IMR-90 (cell line): ENCODE measurements at regions not wholly inside any gene's neighbourhood (a gene's known extent, or its start where the extent isn't known, plus 50 kb on each side); places are given as distances from the start of the nearest gene placed in this dataset.
A peak's percentile ranks its signal among the peaks of the same experiment; 100 is the strongest.

Source experiments
- ATAC-seq: fragments of 200-7000 bp; cut with Tn5 transposase; 2 replicates; pipeline ENCODE4 v1.9.1; 2020; ENCODE audit warnings: low read depth, mild to moderate bottlenecking, moderate library complexity
- BruUV-seq: library from RNA; stranded (reverse); fragments of 400-500 nt; replicated peaks from 2 replicates; lab custom pipeline; 2021; lab: Mats Ljungman, UMichigan
- CTCF ChIA-PET: fragments of 300-600 bp; formaldehyde crosslinking; extraction: SDS; loops from one replicate; lab custom pipeline; 2021; ENCODE audit warnings: antibody characterized with exemption; lab: Yijun Ruan, JAX
- POLR2A ChIA-PET: fragments of 300-600 bp; sonication (Branson Sonifier 250); formaldehyde crosslinking; loops from one replicate; lab custom pipeline; 2022; ENCODE audit warnings: antibody characterized with exemption; ENCODE audit not compliant: unreplicated experiment; lab: Charles Lee
- DNase-seq: peaks from one replicate; pipeline ENCODE4 v3.0.0; 2013
- H2AFZ ChIP-seq: replicated peaks from 2 replicates; pipeline ENCODE3; 2013; ENCODE audit warnings: low read length, mild to moderate bottlenecking; ENCODE audit not compliant: poor library complexity
- H2AK5ac ChIP-seq: 2 replicates; pipeline ENCODE4 v1.6.1; 2013; ENCODE audit warnings: low read depth, low read length, inconsistent platforms
- H2AK9ac ChIP-seq: replicated peaks from 2 replicates; pipeline ENCODE3; 2013; ENCODE audit warnings: mild to moderate bottlenecking, low read depth, low read length, moderate library complexity; ENCODE audit not compliant: poor library complexity
- H2BK120ac ChIP-seq: 2 replicates; pipeline ENCODE4 v1.6.1; 2013; ENCODE audit warnings: low read depth, low read length, inconsistent platforms
- H2BK15ac ChIP-seq: 3 replicates; pipeline ENCODE4 v1.6.1; 2013; ENCODE audit warnings: low read depth, low read length, inconsistent platforms
- H2BK20ac ChIP-seq: 2 replicates; pipeline ENCODE4 v1.6.1; 2013; ENCODE audit warnings: low read depth, mild to moderate bottlenecking, inconsistent platforms, low read length, moderate library complexity
- H2BK5ac ChIP-seq: 2 replicates; pipeline ENCODE4 v1.6.1; 2013; ENCODE audit warnings: mild to moderate bottlenecking, low read depth, low read length, inconsistent platforms; ENCODE audit not compliant: poor library complexity, severe bottlenecking
- H3K14ac ChIP-seq: replicated peaks from 2 replicates; pipeline ENCODE4 v1.6.1; 2013; ENCODE audit warnings: low read depth, low read length, inconsistent platforms
- H3K18ac ChIP-seq: 2 replicates; pipeline ENCODE4 v1.6.1; 2013; ENCODE audit warnings: low read depth, low read length, control low read depth
- H3K23ac ChIP-seq: 2 replicates; pipeline ENCODE4 v1.6.1; 2013; ENCODE audit warnings: low read depth, low read length, inconsistent platforms
- H3K27ac ChIP-seq: 2 replicates; pipeline ENCODE4 v1.5.1; 2013; ENCODE audit warnings: mild to moderate bottlenecking, control low read depth, low read length; ENCODE audit not compliant: insufficient read depth
- H3K27me3 ChIP-seq: 2 replicates; pipeline ENCODE4 v1.6.1; 2013; ENCODE audit warnings: low read length; ENCODE audit not compliant: control insufficient read depth, insufficient read depth
- H3K36me3 ChIP-seq: 2 replicates; pipeline ENCODE4 v1.6.1; 2013; ENCODE audit warnings: low read length, mixed read lengths; ENCODE audit not compliant: control insufficient read depth, insufficient read depth
- H3K4ac ChIP-seq: 2 replicates; pipeline ENCODE4 v1.6.1; 2013; ENCODE audit warnings: low read depth, low read length, inconsistent platforms
- H3K4me1 ChIP-seq: 2 replicates; pipeline ENCODE4 v1.6.1; 2013; ENCODE audit warnings: low read length, mixed read lengths; ENCODE audit not compliant: control insufficient read depth, insufficient read depth
- H3K4me2 ChIP-seq: 2 replicates; pipeline ENCODE4 v1.6.1; 2013; ENCODE audit warnings: low read depth, mild to moderate bottlenecking, control low read depth, low read length, moderate library complexity
- H3K4me3 ChIP-seq: 2 replicates; pipeline ENCODE4 v1.5.1; 2013; ENCODE audit warnings: low read depth, mild to moderate bottlenecking, control low read depth, low read length, moderate library complexity; ENCODE audit not compliant: insufficient read depth
- H3K56ac ChIP-seq: 2 replicates; pipeline ENCODE4 v1.6.1; 2013; ENCODE audit warnings: low read length, inconsistent platforms; ENCODE audit not compliant: insufficient read depth; ENCODE audit errors: extremely low read depth
- H3K79me1 ChIP-seq, 2 experiments: 2 replicates each; pipeline ENCODE4 v1.6.1; 2013; ENCODE audit warnings: low read length in 2 of 2, inconsistent platforms in 1 of 2, low read depth in 1 of 2
- H3K9ac ChIP-seq: 2 replicates; pipeline ENCODE4 v1.6.1; 2013; ENCODE audit warnings: low read depth, low read length, control low read depth
- H3K9me1 ChIP-seq: 2 replicates; pipeline ENCODE4 v1.6.1; 2013; ENCODE audit warnings: low read length, inconsistent platforms; ENCODE audit not compliant: insufficient read depth
- H3K9me3 ChIP-seq: 2 replicates; pipeline ENCODE4 v1.6.1; 2013; ENCODE audit warnings: low read length; ENCODE audit not compliant: control insufficient read depth, insufficient read depth
- H4K20me1 ChIP-seq: 2 replicates; pipeline ENCODE4 v1.6.1; 2013; ENCODE audit warnings: low read length, inconsistent platforms; ENCODE audit not compliant: insufficient read depth
- H4K5ac ChIP-seq: 2 replicates; pipeline ENCODE4 v1.6.1; 2013; ENCODE audit warnings: mild to moderate bottlenecking, low read depth, low read length, control low read depth
- H4K8ac ChIP-seq, 2 experiments: 2 replicates each; pipeline ENCODE4 v1.6.1; 2013; ENCODE audit warnings: low read depth in 2 of 2, low read length in 2 of 2, control low read depth in 1 of 2, inconsistent platforms in 1 of 2
- H4K91ac ChIP-seq: 2 replicates; pipeline ENCODE4 v1.6.1; 2013; ENCODE audit warnings: low read depth, low read length, inconsistent platforms; ENCODE audit not compliant: insufficient read depth
- BHLHE40 ChIP-seq: fragments of 150-350 bp; IDR thresholded peaks from 2 replicates; pipeline ENCODE4 v1.6.1; 2016; ENCODE audit warnings: mild to moderate bottlenecking, low read depth, low read length
- CEBPB ChIP-seq: IDR thresholded peaks from 2 replicates; pipeline ENCODE4 v1.6.1; 2012; ENCODE audit warnings: low read depth, low read length, improper control_type of control experiment
- CHD1 ChIP-seq: IDR thresholded peaks from 2 replicates; pipeline ENCODE4 v1.6.1; 2012; ENCODE audit warnings: low read depth, low read length, improper control_type of control experiment
- FOS ChIP-seq: fragments of 150-350 bp; IDR thresholded peaks from 2 replicates; pipeline ENCODE4 v1.6.1; 2016; ENCODE audit warnings: low read depth, low read length
- MAFK ChIP-seq: IDR thresholded peaks from 2 replicates; pipeline ENCODE4 v1.6.1; 2012; ENCODE audit warnings: low read depth, low read length, improper control_type of control experiment
- MAZ ChIP-seq: IDR thresholded peaks from 2 replicates; pipeline ENCODE4 v1.6.1; 2012; ENCODE audit warnings: low read depth, mild to moderate bottlenecking, low read length, improper control_type of control experiment, moderate library complexity, borderline replicate concordance
- MXI1 ChIP-seq: IDR thresholded peaks from 2 replicates; pipeline ENCODE4 v1.6.1; 2012; ENCODE audit warnings: low read depth, mild to moderate bottlenecking, low read length, moderate library complexity, borderline replicate concordance
- POLR2A ChIP-seq: IDR thresholded peaks from 2 replicates; pipeline ENCODE4 v1.6.1; 2012; ENCODE audit warnings: mild to moderate bottlenecking, low read depth, low read length
- RCOR1 ChIP-seq: IDR thresholded peaks from 2 replicates; pipeline ENCODE4 v1.6.1; 2012; ENCODE audit warnings: mild to moderate bottlenecking, low read length, improper control_type of control experiment; ENCODE audit not compliant: insufficient replicate concordance
- RFX5 ChIP-seq: IDR thresholded peaks from 2 replicates; pipeline ENCODE4 v1.8.0; 2012; ENCODE audit warnings: low read depth, mild to moderate bottlenecking, low read length, moderate library complexity
- WGBS, 2 experiments: methylation state at CpG; one replicate each; pipeline versions ENCODE4 v1.1.5 to v1.1.7; 2013; ENCODE audit warnings: missing lambda C conversion rate in 2 of 2; ENCODE audit not compliant: insufficient read length in 1 of 2; ENCODE audit errors: extremely low coverage in 2 of 2; 5-methylcytosine and 5-hydroxymethylcytosine counted together
- dilution Hi-C: fragments of 300-500 bp; cut with HindIII; formaldehyde crosslinking; loops from one replicate; pipeline ENCODE4 v1.14.3; 2018; ENCODE audit warnings: low sequenced_read_pairs; ENCODE audit not compliant: unreplicated experiment
- in situ Hi-C: fragments of 300-500 bp; cut with MboI; formaldehyde crosslinking; loops from 3 replicates; pipeline ENCODE4 v1.14.3; 2019; ENCODE audit warnings: low sequenced_read_pairs, inconsistent platforms, mixed read lengths
- intact Hi-C: fragments of 100-400 bp; cut with micrococcal nuclease; formaldehyde crosslinking; loops from 2 replicates; pipeline ENCODE4 v1.10.0; 2022
- TF ChIP-seq, protein P1 (sequence below): fragments of 150-350 bp; IDR thresholded peaks from 2 replicates; pipeline ENCODE4 v1.6.1; 2016; ENCODE audit warnings: low read depth, mild to moderate bottlenecking, low read length, moderate library complexity, borderline replicate concordance
- TF ChIP-seq, protein P2 (sequence below): fragments of 150-350 bp; IDR thresholded peaks from 2 replicates; pipeline ENCODE4 v1.6.1; 2017; ENCODE audit warnings: mild to moderate bottlenecking, antibody characterized with exemption, low read length, low read depth

DNA sequence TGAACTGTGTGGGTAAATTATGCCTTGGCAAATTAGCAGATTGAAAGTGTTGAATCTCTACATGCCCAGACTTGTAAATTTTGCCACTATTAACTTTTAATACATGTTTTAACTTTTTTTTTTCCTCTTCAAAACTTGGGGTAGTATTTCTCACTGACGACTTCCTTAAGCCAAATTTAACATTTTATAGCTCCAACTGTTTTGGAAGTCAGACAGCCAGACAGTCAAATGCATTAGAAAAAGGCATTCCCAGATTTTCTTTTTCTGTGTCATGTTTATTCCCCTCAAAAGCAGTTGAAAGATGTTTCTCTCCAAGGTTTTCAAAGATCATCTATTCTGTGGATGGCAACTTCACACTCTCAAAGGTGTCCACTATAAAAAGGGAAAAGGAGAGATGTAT lies 226.8 kb upstream of the FN1 start (continued):
- TF ChIP-seq, protein P1, sequence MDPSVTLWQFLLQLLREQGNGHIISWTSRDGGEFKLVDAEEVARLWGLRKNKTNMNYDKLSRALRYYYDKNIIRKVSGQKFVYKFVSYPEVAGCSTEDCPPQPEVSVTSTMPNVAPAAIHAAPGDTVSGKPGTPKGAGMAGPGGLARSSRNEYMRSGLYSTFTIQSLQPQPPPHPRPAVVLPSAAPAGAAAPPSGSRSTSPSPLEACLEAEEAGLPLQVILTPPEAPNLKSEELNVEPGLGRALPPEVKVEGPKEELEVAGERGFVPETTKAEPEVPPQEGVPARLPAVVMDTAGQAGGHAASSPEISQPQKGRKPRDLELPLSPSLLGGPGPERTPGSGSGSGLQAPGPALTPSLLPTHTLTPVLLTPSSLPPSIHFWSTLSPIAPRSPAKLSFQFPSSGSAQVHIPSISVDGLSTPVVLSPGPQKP: no peak
- no peak for TF ChIP-seq CEBPB

DNA sequence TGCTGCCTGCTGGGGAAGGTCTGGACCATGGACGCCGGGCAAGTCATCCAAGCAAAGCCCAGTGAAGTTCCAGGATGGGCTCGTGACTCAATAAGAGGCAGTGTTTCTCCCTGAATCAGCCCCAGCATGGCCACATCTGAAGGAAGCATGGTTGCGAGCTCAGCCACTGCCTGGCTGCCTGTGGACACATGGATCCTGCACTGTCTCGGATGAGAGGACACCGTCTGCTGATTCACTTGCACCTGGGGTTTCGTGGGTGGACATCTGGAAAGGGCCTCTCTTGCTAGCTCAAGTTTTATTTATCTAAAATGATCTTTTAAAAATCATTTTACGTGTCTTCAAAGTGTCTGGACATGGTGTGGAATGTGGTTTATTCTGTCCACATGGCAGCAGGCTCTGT lies 224.8 kb upstream of the FN1 start:
- peak overlapping the region; percentile 95 for H4K5ac ChIP-seq
- dilution Hi-C loops (no loop called here), intact Hi-C loops (no loop called here), in situ Hi-C loops (no loop called here)
- peaks cover 0 to 9% of the 10 kb centered on the region in 2 experiments; a peak in 1 of 4 replicates for H3K79me1 ChIP-seq
- peak overlapping the region; percentile 84 for H2AK5ac ChIP-seq
- peaks cover 13% of the 10 kb centered on the region for H3K4me1 ChIP-seq
- no CpG with 5 or more reads among the region's 8 CpGs for WGBS, 2 experiments
- peak overlapping the region; percentile 93 for H3K4ac ChIP-seq
- no TSS peak for BruUV-seq
- 0 out of 2 replicates have a peak overlapping the region, but pooled peaks have one; percentile 8 for H3K4me2 ChIP-seq
- H3K4me3 ChIP-seq: no peak overlapping the region
- H2AK9ac ChIP-seq: peak overlapping the region; percentile 77
- peak overlapping the region; percentile 19; the same call in 1 of the 2 replicates for H3K9ac ChIP-seq
- H3K9me3 ChIP-seq: no peaks in the 10 kb centered on the region
- peak overlapping the region; percentile 86 for H3K27ac ChIP-seq
- peak overlapping the region; percentile 97 for H2BK20ac ChIP-seq
- peaks cover 10% of the 10 kb centered on the region; the same call in 1 of the 2 replicates for H3K9me1 ChIP-seq
- H3K36me3 ChIP-seq: no peaks in the 10 kb centered on the region
- H3K56ac ChIP-seq: peak overlapping the region; percentile 30; the same call in 1 of the 2 replicates
- peak overlapping the region; percentile 93 for H4K91ac ChIP-seq
- no peaks in the 10 kb centered on the region for H4K20me1 ChIP-seq
- ATAC-seq (peak; percentile 44), DNase-seq (peak; percentile 98)
- ChIA-PET POLR2A (interaction anchor here (0.9 kb wide), 1 partner anchor 33 kb away, joined by 4 read pairs; no protein-coding TSS in a partner anchor), CTCF (interaction anchor here (0.6 to 0.9 kb wide), 5 partner anchors 22 to 216 kb away, joined by 3 to 4 read pairs (median 3); no protein-coding TSS in a partner anchor)
- peak overlapping the region; percentile 98 for H2BK5ac ChIP-seq
- peak overlapping the region; percentile 50 for H3K23ac ChIP-seq
- peak overlapping the region; percentile 95 for H3K18ac ChIP-seq
- peak overlapping the region; percentile 35 to 67 for H4K8ac ChIP-seq
- peak overlapping the region; percentile 84 for H2AFZ ChIP-seq
- H2BK120ac ChIP-seq: peak overlapping the region; percentile 98
- no peaks in the 10 kb centered on the region for H3K27me3 ChIP-seq
- peak overlapping the region; percentile 86 for H3K14ac ChIP-seq
- peak overlapping the region; percentile 71; the same call in 2 of the 3 replicates for H2BK15ac ChIP-seq
- TF ChIP-seq, protein P1: no peak
- TF ChIP-seq RCOR1 (no peak), MXI1 (peak; percentile 94), POLR2A (no peak), RFX5 (no peak), BHLHE40 (no peak), MAZ (no peak; the same call in 1 of the 2 replicates), CEBPB (no peak; the same call in 1 of the 2 replicates), CHD1 (no peak), MAFK (no peak), FOS (peak; percentile 77)
- TF ChIP-seq, protein P2, sequence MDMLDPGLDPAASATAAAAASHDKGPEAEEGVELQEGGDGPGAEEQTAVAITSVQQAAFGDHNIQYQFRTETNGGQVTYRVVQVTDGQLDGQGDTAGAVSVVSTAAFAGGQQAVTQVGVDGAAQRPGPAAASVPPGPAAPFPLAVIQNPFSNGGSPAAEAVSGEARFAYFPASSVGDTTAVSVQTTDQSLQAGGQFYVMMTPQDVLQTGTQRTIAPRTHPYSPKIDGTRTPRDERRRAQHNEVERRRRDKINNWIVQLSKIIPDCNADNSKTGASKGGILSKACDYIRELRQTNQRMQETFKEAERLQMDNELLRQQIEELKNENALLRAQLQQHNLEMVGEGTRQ: peak; percentile 56; the same call in 1 of the 2 replicates
